ENCODE measurements at regions not wholly inside any gene's neighbourhood (a gene's known extent, or its start where the extent isn't known, plus 50 kb on each side); places are given as distances from the start of the nearest gene placed in this dataset.

DNA sequence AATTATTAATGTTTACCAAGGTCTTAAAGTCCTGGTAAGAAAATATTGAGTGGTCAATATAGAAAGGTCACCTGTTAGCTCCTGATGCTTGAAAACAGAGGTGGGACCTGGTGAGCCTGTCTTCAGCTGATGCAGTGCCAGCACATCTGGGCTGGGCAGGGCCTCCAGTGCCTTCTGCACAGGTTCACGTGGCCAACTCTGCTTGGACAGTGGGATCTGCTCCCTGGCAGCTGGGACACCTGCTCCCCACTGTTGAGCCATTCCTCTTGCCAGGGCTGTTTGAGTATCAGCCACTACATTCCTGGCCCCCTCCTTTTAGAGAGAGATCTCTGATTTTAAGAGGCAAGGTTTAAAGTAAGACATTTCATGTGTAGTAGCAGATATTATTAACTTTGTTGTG is 135.0 kb downstream of the TM9SF2 start:
- 59 to 78% (median 65%) methylated on average over 1 of the region's 1 CpG for WGBS, 5 donors
- peaks cover 0 to 7% (median 3%) of the 10 kb centered on the region in 4 donors for H3K9me3 ChIP-seq
- no peak overlapping the region for H3K4me3 ChIP-seq
- intact Hi-C loops (cut with DNase I; ENCODE audit: low total_unique reads), result no loop called here
- H3K27me3 ChIP-seq, result no peaks in the 10 kb centered on the region
- H3K27ac ChIP-seq, result no peak overlapping the region
- H3K36me3 ChIP-seq, result no peaks in the 10 kb centered on the region
- TF ChIP-seq POLR2AphosphoS5 (IDR thresholded peaks at IDR 0.05) (no peak), POLR2A (IDR thresholded peaks at IDR 0.05) (no peak), EP300 (IDR thresholded peaks at IDR 0.05) (no peak)
- TF ChIP-seq, protein P1, sequence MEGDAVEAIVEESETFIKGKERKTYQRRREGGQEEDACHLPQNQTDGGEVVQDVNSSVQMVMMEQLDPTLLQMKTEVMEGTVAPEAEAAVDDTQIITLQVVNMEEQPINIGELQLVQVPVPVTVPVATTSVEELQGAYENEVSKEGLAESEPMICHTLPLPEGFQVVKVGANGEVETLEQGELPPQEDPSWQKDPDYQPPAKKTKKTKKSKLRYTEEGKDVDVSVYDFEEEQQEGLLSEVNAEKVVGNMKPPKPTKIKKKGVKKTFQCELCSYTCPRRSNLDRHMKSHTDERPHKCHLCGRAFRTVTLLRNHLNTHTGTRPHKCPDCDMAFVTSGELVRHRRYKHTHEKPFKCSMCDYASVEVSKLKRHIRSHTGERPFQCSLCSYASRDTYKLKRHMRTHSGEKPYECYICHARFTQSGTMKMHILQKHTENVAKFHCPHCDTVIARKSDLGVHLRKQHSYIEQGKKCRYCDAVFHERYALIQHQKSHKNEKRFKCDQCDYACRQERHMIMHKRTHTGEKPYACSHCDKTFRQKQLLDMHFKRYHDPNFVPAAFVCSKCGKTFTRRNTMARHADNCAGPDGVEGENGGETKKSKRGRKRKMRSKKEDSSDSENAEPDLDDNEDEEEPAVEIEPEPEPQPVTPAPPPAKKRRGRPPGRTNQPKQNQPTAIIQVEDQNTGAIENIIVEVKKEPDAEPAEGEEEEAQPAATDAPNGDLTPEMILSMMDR (IDR thresholded peaks at IDR 0.05), result no peak
- no peak for DNase-seq
- H3K4me1 ChIP-seq, result no peaks in the 10 kb centered on the region

DNA sequence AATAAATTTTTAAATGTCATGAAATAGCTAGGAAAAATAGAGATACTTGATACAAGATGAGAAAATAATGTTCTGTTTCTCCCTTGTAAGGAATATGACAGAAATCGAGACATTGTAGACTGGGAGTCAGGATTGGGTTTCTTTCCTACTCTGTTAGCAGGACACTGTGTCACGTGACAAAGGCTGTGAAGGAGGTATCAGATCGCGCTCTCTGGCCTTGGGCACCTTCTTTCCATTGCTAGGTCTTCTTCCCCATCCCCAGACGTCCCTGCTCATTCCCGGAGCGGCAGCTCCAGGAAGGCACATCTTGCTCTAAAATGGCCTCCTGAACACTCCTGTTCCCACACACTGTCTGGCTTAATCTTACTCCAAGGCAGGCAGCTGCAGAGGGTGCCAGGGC is 133.4 kb downstream of the TM9SF2 start:
- Histone ChIP-seq H3K27me3 (no peaks in the 10 kb centered on the region), H3K9me3 (peaks cover 0 to 7% (median 3%) of the 10 kb centered on the region in 4 donors), H3K4me1 (peaks cover 0 to 5% (median 0%) of the 10 kb centered on the region in 4 donors), H3K27ac (no peak overlapping the region), H3K4me3 (no peak overlapping the region), H3K36me3 (no peaks in the 10 kb centered on the region)
- intact Hi-C loops (cut with DNase I; ENCODE audit: low total_unique reads), result no loop called here
- WGBS, 5 donors, result 87 to 96% (median 91%) methylated on average over 7 of the region's 7 CpGs
- DNase-seq, result no peak
- TF ChIP-seq POLR2A (IDR thresholded peaks at IDR 0.05) (no peak), EP300 (IDR thresholded peaks at IDR 0.05) (no peak), POLR2AphosphoS5 (IDR thresholded peaks at IDR 0.05) (no peak)
- TF ChIP-seq, protein P1 (IDR thresholded peaks at IDR 0.05), result no peak

- H3K27ac ChIP-seq, result no peak overlapping the region
- H3K4me1 ChIP-seq, result peaks cover 0 to 9% (median 4%) of the 10 kb centered on the region in 4 donors
- no peak for TF ChIP-seq POLR2AphosphoS5 (IDR thresholded peaks at IDR 0.05)
- TF ChIP-seq EP300 (IDR thresholded peaks at IDR 0.05), result no peak
- TF ChIP-seq POLR2A (IDR thresholded peaks at IDR 0.05), result no peak
- TF ChIP-seq, protein P1 (IDR thresholded peaks at IDR 0.05), result no peak
- H3K4me3 ChIP-seq, result no peak overlapping the region
- no peak for DNase-seq
- peaks cover 0 to 7% (median 3%) of the 10 kb centered on the region in 4 donors for H3K9me3 ChIP-seq
- intact Hi-C loops (cut with DNase I; ENCODE audit: low total_unique reads), result no loop called here
- H3K27me3 ChIP-seq, result no peaks in the 10 kb centered on the region
- no peaks in the 10 kb centered on the region for H3K36me3 ChIP-seq
- 57 to 79% (median 65%) methylated on average over 3 of the region's 3 CpGs for WGBS, 5 donors
These were observed 129.1 kb downstream of the TM9SF2 start for GRCh38 chr13:99630269-99630898.

DNA sequence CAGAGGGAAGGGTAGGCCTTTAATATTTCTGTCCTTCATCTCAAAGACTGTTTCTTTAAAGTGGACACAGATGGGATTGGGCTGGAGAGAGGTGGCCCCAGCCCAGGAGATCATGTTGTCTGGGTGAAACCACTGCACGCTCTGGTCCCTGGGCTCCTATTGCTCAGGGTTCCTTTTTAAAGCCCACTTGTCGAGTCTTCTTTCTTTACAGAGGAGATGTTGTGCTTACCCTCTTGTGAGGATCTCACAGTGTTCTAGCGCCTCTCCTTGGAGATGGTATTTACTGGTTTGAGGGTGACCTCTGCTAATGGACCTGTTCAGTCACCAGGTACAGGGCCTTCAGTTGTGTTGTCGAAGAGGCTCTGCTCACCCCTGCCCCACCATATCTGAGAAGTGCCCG is 128.4 kb downstream of the TM9SF2 start:
- 91 to 97% (median 94%) methylated on average over 4 to 5 of the region's 5 CpGs for WGBS, 5 donors
- Histone ChIP-seq H3K4me1 (peaks cover 0 to 9% (median 4%) of the 10 kb centered on the region in 4 donors), H3K27ac (no peak overlapping the region), H3K4me3 (no peak overlapping the region), H3K27me3 (no peaks in the 10 kb centered on the region), H3K9me3 (peaks cover 0 to 7% (median 3%) of the 10 kb centered on the region in 4 donors), H3K36me3 (no peaks in the 10 kb centered on the region)
- intact Hi-C loops (cut with DNase I; ENCODE audit: low total_unique reads), result no loop called here
- DNase-seq, result no peak
- TF ChIP-seq POLR2AphosphoS5 (IDR thresholded peaks at IDR 0.05) (no peak), POLR2A (IDR thresholded peaks at IDR 0.05) (no peak), EP300 (IDR thresholded peaks at IDR 0.05) (no peak)
- TF ChIP-seq, protein P1 (IDR thresholded peaks at IDR 0.05), result no peak
